GM12873 (cell line): ENCODE measurements at regions not wholly inside any gene's neighbourhood (a gene's known extent, or its start where the extent isn't known, plus 50 kb on each side); places are given as distances from the start of the nearest gene placed in this dataset.

Source experiments
- TF ChIP-seq, protein P1 (sequence below): IDR thresholded peaks from 2 replicates; pipeline ENCODE4 v1.5.1; 2012; ENCODE audit warnings: low read depth, mild to moderate bottlenecking, moderate library complexity, low read length, control low read depth; ENCODE audit not compliant: insufficient read depth; ENCODE audit errors: missing control alignments

DNA sequence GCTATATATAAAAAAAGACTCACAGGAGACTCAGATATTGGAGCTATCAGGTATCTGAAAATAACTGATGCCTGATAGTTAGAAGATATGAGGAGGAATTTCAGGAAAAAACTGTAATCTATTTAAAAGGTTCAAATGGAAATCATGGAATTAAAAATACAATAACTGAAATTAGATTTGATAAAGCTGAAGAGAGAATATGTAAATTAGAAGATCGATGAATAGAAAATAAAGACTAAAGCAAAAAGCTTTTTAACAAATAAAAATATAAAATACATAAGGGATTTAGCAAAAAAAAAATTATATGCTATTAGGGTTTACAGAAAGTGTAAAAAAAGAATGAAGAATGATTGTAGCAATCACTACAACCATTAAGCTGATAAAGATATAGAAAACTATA lies 679.8 kb upstream of the LMCD1 start:
- TF ChIP-seq, protein P1, sequence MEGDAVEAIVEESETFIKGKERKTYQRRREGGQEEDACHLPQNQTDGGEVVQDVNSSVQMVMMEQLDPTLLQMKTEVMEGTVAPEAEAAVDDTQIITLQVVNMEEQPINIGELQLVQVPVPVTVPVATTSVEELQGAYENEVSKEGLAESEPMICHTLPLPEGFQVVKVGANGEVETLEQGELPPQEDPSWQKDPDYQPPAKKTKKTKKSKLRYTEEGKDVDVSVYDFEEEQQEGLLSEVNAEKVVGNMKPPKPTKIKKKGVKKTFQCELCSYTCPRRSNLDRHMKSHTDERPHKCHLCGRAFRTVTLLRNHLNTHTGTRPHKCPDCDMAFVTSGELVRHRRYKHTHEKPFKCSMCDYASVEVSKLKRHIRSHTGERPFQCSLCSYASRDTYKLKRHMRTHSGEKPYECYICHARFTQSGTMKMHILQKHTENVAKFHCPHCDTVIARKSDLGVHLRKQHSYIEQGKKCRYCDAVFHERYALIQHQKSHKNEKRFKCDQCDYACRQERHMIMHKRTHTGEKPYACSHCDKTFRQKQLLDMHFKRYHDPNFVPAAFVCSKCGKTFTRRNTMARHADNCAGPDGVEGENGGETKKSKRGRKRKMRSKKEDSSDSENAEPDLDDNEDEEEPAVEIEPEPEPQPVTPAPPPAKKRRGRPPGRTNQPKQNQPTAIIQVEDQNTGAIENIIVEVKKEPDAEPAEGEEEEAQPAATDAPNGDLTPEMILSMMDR: no peak

DNA sequence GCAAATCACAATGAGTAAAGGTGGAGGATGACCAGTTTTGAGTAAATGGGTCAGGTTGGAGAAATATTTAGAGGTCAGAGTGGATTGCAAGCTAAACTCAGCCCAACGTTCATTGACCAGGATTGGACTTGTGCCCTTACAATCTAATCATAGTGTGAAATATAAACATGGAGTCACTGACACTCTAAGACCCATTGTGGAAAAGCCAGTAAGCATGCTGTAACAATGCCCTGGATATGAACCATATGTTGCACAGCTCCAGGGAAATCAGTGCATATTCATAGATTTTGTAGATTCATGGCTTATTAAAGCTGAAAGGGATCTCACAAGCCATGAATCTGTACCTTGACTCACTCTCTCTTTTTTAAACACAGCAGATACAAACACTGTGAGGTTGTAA lies 660.2 kb upstream of the LMCD1 start:
- TF ChIP-seq, protein P1: no peak

DNA sequence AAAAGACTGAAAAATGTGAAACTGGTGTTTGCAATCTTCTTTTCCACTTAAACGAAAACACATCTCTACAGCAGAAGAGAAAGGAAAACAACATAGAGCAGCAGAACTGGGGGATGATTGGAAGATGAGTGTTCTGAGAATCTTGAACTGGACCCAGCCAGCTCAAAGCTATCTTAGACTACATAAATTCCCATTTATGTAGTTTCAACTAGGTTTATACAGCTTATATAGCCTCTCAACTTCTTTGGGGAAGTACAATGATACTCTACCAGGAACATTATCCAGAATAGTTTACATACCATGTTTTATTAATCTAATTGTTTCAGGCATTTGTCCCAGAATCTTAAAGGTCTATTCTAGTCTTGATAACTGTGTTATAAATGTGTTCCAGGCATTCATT lies 658.2 kb upstream of the LMCD1 start:
- TF ChIP-seq, protein P1: no peak

DNA sequence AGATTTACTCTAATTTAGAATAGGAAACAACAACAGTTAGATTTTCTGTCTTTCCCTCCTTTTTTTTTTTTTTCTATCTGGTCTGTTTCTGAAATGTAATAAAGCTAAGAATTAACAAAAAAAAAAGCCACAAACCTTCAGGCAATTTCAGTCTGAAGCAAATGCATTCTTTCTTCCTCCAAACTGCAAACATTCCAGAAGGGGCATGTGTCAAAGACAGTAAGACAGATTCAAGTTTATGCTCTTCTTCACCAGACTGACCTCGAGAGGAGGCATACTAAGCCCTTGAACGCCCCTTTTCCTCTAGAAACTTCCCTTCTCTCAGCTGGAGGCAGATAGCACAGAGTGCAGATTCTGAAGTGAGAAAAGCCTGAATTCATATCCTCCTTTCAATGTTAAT lies 654.6 kb upstream of the LMCD1 start:
- TF ChIP-seq, protein P1: no peak

DNA sequence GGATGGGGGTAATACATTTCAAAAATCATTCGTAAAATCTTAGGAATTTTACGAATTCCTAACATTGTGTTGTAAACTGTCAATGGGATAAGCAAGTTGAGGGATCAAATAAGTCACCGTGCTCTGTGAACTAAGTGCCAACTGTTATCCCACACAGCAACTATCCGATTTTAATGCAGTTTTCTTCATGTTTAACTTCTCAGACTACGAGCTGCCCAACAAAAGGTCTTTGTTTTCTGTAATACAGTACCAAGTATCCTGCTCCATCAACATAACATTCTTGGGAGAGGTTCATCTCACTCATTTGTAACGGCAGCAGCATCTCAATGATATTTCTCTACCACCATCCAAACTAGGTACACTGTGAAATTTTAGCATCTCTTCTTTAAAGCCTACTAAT lies 654.1 kb upstream of the LMCD1 start:
- TF ChIP-seq, protein P1: no peak

DNA sequence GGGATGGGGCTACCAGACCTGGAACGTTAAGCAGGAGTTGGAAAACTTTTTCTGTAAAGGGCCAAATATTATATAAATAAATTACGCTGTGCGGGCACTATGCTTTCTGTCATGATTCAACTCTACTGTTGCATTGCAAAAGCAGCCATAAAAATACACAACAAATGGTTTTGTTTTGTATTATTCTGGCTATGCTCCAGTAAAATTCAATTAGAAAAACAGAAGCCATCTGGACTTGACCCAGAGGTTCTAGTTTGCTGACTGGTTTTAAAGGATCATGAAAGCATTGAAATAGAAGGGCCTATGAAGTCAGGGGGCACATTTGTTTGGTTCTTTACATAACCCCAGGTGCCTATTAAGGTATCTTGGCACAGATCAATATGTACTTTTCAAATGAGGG lies 647.4 kb upstream of the LMCD1 start:
- TF ChIP-seq, protein P1: no peak

DNA sequence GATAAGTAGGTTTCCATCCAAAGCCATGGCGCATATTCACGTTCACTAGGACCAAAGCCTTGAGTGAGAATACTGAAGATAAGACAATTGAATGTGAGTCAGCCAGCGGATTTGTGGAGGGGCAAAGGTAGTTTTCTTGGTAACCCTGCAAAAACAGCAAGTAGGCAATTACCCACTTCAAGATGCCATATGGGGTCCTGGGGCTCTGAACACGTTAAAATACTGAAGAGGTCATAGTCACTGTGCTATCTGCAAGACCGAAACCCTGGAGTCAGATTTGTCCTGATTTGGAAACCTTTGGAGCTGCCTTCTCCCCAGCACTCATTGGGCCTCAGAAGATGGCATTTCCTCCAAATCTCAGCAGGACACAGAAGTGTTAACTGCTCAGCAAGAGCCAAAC lies 646.9 kb upstream of the LMCD1 start:
- TF ChIP-seq, protein P1: no peak
